GM12878 (cell line): ENCODE measurements at regions not wholly inside any gene's neighbourhood (a gene's known extent, or its start where the extent isn't known, plus 50 kb on each side); places are given as distances from the start of the nearest gene placed in this dataset.

Experiments used
- ATAC-seq: fragments of 200-7000 bp; cut with Tn5 transposase; 3 replicates; pipeline ENCODE4 v1.9.1; 2020; ENCODE audit warnings: mild to moderate bottlenecking, moderate library complexity
- BruUV-seq: library from RNA; stranded (reverse); fragments of 400-500 nt; replicated peaks from 2 replicates; lab custom pipeline; 2021; lab: Mats Ljungman, UMichigan
- CTCF ChIA-PET: fragments of 300-600 bp; sonication (Branson Sonifier 250); formaldehyde crosslinking; extraction: SDS; loops from one replicate; lab custom pipeline; 2021; ENCODE audit warnings: inconsistent platforms; lab: Yijun Ruan, JAX
- POLR2A ChIA-PET: fragments of 350-600 bp; formaldehyde crosslinking; extraction: SDS; loops from one replicate; lab custom pipeline; 2021; ENCODE audit warnings: inconsistent platforms; lab: Charles Lee
- RAD21 ChIA-PET: fragments of 300-600 bp; sonication (Branson Sonifier 250); formaldehyde crosslinking; loops from one replicate; lab custom pipeline; 2023; ENCODE audit warnings: antibody characterized with exemption; ENCODE audit not compliant: unreplicated experiment; lab: Charles Lee
- SMC1A ChIA-PET: fragments of 300-600 bp; sonication (Branson Sonifier 250); formaldehyde crosslinking; loops from one replicate; lab custom pipeline; 2023; ENCODE audit not compliant: unreplicated experiment, uncharacterized antibody; lab: Charles Lee
- DNase-seq: peaks from one replicate; pipeline ENCODE4 v3.0.0-alpha.2; 2011; ENCODE audit warnings: low read depth, low spot score
- FAIRE-seq: peaks from 3 replicates; lab custom pipeline; 2011; peaks lifted over from hg19 to GRCh38; lab: Jason Lieb, UNC
- H2AFZ ChIP-seq: 2 replicates; pipeline ENCODE4 v1.6.0; 2011; ENCODE audit warnings: low read depth, low read length, control low read depth; ENCODE audit not compliant: control insufficient read depth
- H3K27ac ChIP-seq: 2 replicates; pipeline ENCODE4 v1.5.1; 2011; ENCODE audit warnings: control low read depth; ENCODE audit not compliant: control insufficient read depth, insufficient read depth
- H3K27me3 ChIP-seq, 2 experiments: replicated peaks in 1 of 2; 2 replicates each; pipeline versions ENCODE4 v1.6.0 to v1.6.1; 2011; ENCODE audit warnings: low read length in 1 of 2; ENCODE audit not compliant: control insufficient read depth in 2 of 2, insufficient read depth in 2 of 2
- H3K36me3 ChIP-seq, 2 experiments: 2 replicates each; pipeline ENCODE4 v1.5.1; 2011; ENCODE audit warnings: low read length in 1 of 2; ENCODE audit not compliant: control insufficient read depth in 2 of 2, insufficient read depth in 2 of 2
- H3K4me1 ChIP-seq: 2 replicates; pipeline ENCODE4 v1.6.1; 2011; ENCODE audit warnings: mild to moderate bottlenecking, low read length, moderate library complexity, mixed read lengths; ENCODE audit not compliant: control insufficient read depth, insufficient read depth
- H3K4me2 ChIP-seq: 2 replicates; pipeline ENCODE4 v1.6.0; 2011; ENCODE audit warnings: control low read depth; ENCODE audit not compliant: control insufficient read depth, insufficient read depth
- H3K4me3 ChIP-seq: fragments of 200-600 bp; sonication (generic); 2 replicates; pipeline ENCODE4 v1.5.1; 2016
- H3K79me2 ChIP-seq: 2 replicates; pipeline ENCODE4 v1.6.0; 2011; ENCODE audit warnings: low read length; ENCODE audit not compliant: control insufficient read depth, insufficient read depth
- H3K9ac ChIP-seq: 2 replicates; pipeline ENCODE4 v1.8.0; 2011; ENCODE audit warnings: low read length, control low read depth, mixed read lengths; ENCODE audit not compliant: control insufficient read depth, insufficient read depth
- H3K9me3 ChIP-seq: replicated peaks from 3 replicates; pipeline ENCODE4 v1.5.1; 2011; ENCODE audit warnings: mild to moderate bottlenecking, low read length; ENCODE audit not compliant: control insufficient read depth, insufficient read depth
- H4K20me1 ChIP-seq: 2 replicates; pipeline ENCODE4 v1.6.0; 2011; ENCODE audit not compliant: control insufficient read depth, insufficient read depth
- CEBPB ChIP-seq, 2 experiments: fragments of 150-350 bp in 1 of 2; IDR thresholded peaks; 2 replicates each; pipeline ENCODE4 v1.6.1; 2012 to 2014; ENCODE audit warnings: low read depth in 2 of 2, low read length in 2 of 2, borderline replicate concordance in 1 of 2, inconsistent platforms in 1 of 2
- CTCF ChIP-seq, 3 experiments: IDR thresholded peaks in 2 of 3; conservative IDR thresholded peaks in 1 of 3; 2 replicates each; pipeline ENCODE4 v1.5.1; 2011; ENCODE audit warnings: low read depth in 3 of 3, low read length in 3 of 3, mild to moderate bottlenecking in 3 of 3, control low read depth in 2 of 3, moderate library complexity in 2 of 3, inconsistent platforms in 1 of 3, mixed read lengths in 1 of 3; ENCODE audit not compliant: control insufficient read depth in 2 of 3, insufficient read depth in 1 of 3; ENCODE audit errors: extremely low read depth in 1 of 3
- GABPA ChIP-seq: IDR thresholded peaks from 2 replicates; pipeline ENCODE4 v1.6.1; 2014; ENCODE audit warnings: antibody characterized with exemption, low read depth, mild to moderate bottlenecking, inconsistent platforms
- NFYB ChIP-seq: IDR thresholded peaks from 2 replicates; pipeline ENCODE4 v1.6.1; 2011; ENCODE audit warnings: low read depth, mild to moderate bottlenecking, low read length, improper control_type of control experiment, moderate library complexity; ENCODE audit not compliant: insufficient read depth
- SIN3A ChIP-seq: IDR thresholded peaks from 2 replicates; pipeline ENCODE4 v1.6.1; 2012; ENCODE audit warnings: low read depth, low read length, improper control_type of control experiment
- ZBTB33 ChIP-seq: fragments of 450-650 bp; IDR thresholded peaks from 2 replicates; pipeline ENCODE4 v1.6.1; 2017; ENCODE audit warnings: mild to moderate bottlenecking
- ZNF24 ChIP-seq: fragments of 450-650 bp; IDR thresholded peaks from 2 replicates; pipeline ENCODE4 v1.6.1; 2017; ENCODE audit warnings: antibody characterized with exemption, mild to moderate bottlenecking
- WGBS: methylation state at CpG from one replicate; pipeline ENCODE4 v1.1.6; 2016; ENCODE audit warnings: low lambda C conversion rate; ENCODE audit not compliant: insufficient replicate concordance, insufficient coverage; ENCODE audit errors: missing lambda C conversion rate; 5-methylcytosine and 5-hydroxymethylcytosine counted together
- in situ Hi-C: fragments of 300-500 bp; cut with MboI; formaldehyde crosslinking; loops from 9 replicates; pipeline ENCODE4 v1.14.3; 2018; ENCODE audit warnings: mixed read lengths
- intact Hi-C: fragments of 100-400 bp; cut with micrococcal nuclease; formaldehyde crosslinking; loops from one replicate; pipeline ENCODE4 v1.14.2; 2022; ENCODE audit not compliant: unreplicated experiment

GRCh38 chr4:64940698-64941097 lies 531.4 kb upstream of the TECRL start:
- Histone ChIP-seq H3K27ac (no peak overlapping the region), H3K36me3 (no peaks in the 10 kb centered on the region), H2AFZ (no peak overlapping the region), H3K4me3 (no peak overlapping the region), H3K4me2 (no peak overlapping the region), H3K79me2 (no peaks in the 10 kb centered on the region), H3K27me3 (no peaks in the 10 kb centered on the region), H4K20me1 (no peaks in the 10 kb centered on the region), H3K9me3 (no peaks in the 10 kb centered on the region), H3K4me1 (no peaks in the 10 kb centered on the region), H3K9ac (no peak overlapping the region)
- no peak for ATAC-seq
- BruUV-seq: no TSS peak
- intact Hi-C loops: no loop called here
- 27% methylated on average over 3 of the region's 3 CpGs for WGBS
- no peak for FAIRE-seq
- no peak for DNase-seq
- ChIA-PET CTCF (no interaction called here), SMC1A (no interaction called here), POLR2A (no interaction called here), RAD21 (no interaction called here)
- TF ChIP-seq GABPA (no peak), CEBPB (IDR thresholded peaks at IDR 0.05; ENCODE audit: borderline replicate concordance in 1 of 2, low read depth in 2 of 2, low read length in 2 of 2) (no peak), CTCF (IDR thresholded peaks at IDR 0.05 in 2 of 3, conservative IDR thresholded peaks at IDR 0.05 in 1 of 3; ENCODE audit: control insufficient read depth in 2 of 3, extremely low read depth in 1 of 3, insufficient read depth in 1 of 3, low read depth in 3 of 3, low read length in 3 of 3) (no peak), NFYB (no peak), SIN3A (no peak), ZBTB33 (no peak), ZNF24 (no peak)
- in situ Hi-C loops: no loop called here
